Neural progenitor cell (in vitro differentiated cells): ENCODE measurements at regions not wholly inside any gene's neighbourhood (a gene's known extent, or its start where the extent isn't known, plus 50 kb on each side); places are given as distances from the start of the nearest gene placed in this dataset.

Experiments
- DNase-seq: peaks from one replicate; pipeline ENCODE4 v3.0.0-alpha.2; 2016; ENCODE audit warnings: low spot score
- H2AFZ ChIP-seq: fragments of 200-600 bp; sonication (generic); replicated peaks from 2 replicates; pipeline ENCODE4 v1.6.1; 2016; ENCODE audit warnings: antibody characterized with exemption
- H3F3A ChIP-seq: fragments of 200-600 bp; sonication (generic); 2 replicates; pipeline ENCODE4 v1.6.1; 2016; ENCODE audit warnings: antibody characterized with exemption, low read depth
- H3K27ac ChIP-seq: fragments of 200-600 bp; sonication (generic); 2 replicates; pipeline ENCODE4 v1.5.1; 2016; ENCODE audit warnings: mild to moderate bottlenecking
- H3K27me3 ChIP-seq: fragments of 200-600 bp; sonication (generic); 2 replicates; pipeline ENCODE4 v1.6.1; 2016; ENCODE audit warnings: mild to moderate bottlenecking, moderate library complexity
- H3K36me3 ChIP-seq: fragments of 200-600 bp; sonication (generic); 2 replicates; pipeline ENCODE4 v1.5.1; 2016
- H3K4me1 ChIP-seq: fragments of 200-600 bp; sonication (generic); 2 replicates; pipeline ENCODE4 v1.6.1; 2016; ENCODE audit warnings: mixed run types
- H3K4me2 ChIP-seq: fragments of 200-600 bp; sonication (generic); 2 replicates; pipeline ENCODE4 v1.6.1; 2016
- H3K4me3 ChIP-seq: fragments of 200-600 bp; sonication (generic); 2 replicates; pipeline ENCODE4 v1.5.1; 2016
- H3K79me2 ChIP-seq: fragments of 200-600 bp; sonication (generic); 2 replicates; pipeline ENCODE4 v1.6.1; 2016; ENCODE audit warnings: low read depth
- H3K9ac ChIP-seq: fragments of 200-600 bp; sonication (generic); 2 replicates; pipeline ENCODE4 v1.6.1; 2016
- H3K9me3 ChIP-seq: fragments of 200-600 bp; sonication (generic); 2 replicates; pipeline ENCODE4 v1.5.1; 2016; ENCODE audit warnings: low read depth
- H4K20me1 ChIP-seq: fragments of 200-600 bp; sonication (generic); 2 replicates; pipeline ENCODE4 v1.6.1; 2016; ENCODE audit warnings: low read depth
- H3K27ac Mint-ChIP-seq: 3 replicates; pipeline ENCODE4 v1.8.0; 2021; ENCODE audit warnings: mixed read lengths
- H3K27me3 Mint-ChIP-seq: 2 replicates; pipeline ENCODE4 v1.8.0; 2022; ENCODE audit warnings: low read depth, mild to moderate bottlenecking, inconsistent platforms, moderate library complexity, mixed read lengths; ENCODE audit not compliant: insufficient read depth
- H3K36me3 Mint-ChIP-seq: 3 replicates; pipeline ENCODE4 v1.8.0; 2021; ENCODE audit warnings: mixed read lengths
- H3K4me1 Mint-ChIP-seq: 3 replicates; pipeline ENCODE4 v1.8.0; 2021; ENCODE audit warnings: mixed read lengths
- H3K4me3 Mint-ChIP-seq: 3 replicates; pipeline ENCODE4 v1.8.0; 2021; ENCODE audit warnings: mild to moderate bottlenecking, moderate library complexity, mixed read lengths
- H3K9me3 Mint-ChIP-seq: 3 replicates; pipeline ENCODE4 v1.8.0; 2020; ENCODE audit warnings: mixed read lengths
- CTCF ChIP-seq: fragments of 200-600 bp; sonication (generic); IDR thresholded peaks from 2 replicates; pipeline ENCODE4 v1.5.1; 2017; ENCODE audit warnings: antibody characterized with exemption, mild to moderate bottlenecking
- EZH2 ChIP-seq: fragments of 200-600 bp; sonication (generic); IDR thresholded peaks from 2 replicates; pipeline ENCODE4 v1.6.1; 2017; ENCODE audit warnings: antibody characterized with exemption, mild to moderate bottlenecking, moderate library complexity
- EZH2phosphoT487 ChIP-seq: fragments of 200-600 bp; sonication (generic); IDR thresholded peaks from 2 replicates; pipeline ENCODE4 v1.6.1; 2017; ENCODE audit warnings: antibody characterized with exemption

DNA sequence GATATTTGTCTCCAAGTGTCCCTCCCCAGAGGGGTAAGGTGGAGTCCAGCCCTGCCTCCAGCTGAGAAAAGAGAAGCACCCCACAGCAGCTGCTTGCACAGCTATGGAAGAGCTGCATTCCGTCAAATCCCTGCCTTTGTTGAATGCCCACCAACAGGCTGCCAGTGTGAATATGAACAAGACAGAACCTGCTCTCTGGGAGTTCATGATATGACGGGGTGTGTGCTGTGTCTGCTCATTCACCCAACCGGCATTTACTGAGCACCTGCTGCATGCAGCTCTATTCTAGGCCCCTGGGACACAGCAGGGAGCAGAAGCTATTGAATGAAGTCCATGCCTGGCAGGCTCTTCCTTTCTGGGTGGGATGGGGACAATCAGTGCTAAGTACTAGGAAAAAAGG, 238.8 kb downstream of the GADD45G start:
- H2AFZ ChIP-seq: no peak overlapping the region
- DNase-seq: no peak
- Mint-ChIP-seq H3K36me3 (no peaks in the 10 kb centered on the region), H3K4me1 (peaks cover 23% of the 10 kb centered on the region), H3K27me3 (peaks cover 2% of the 10 kb centered on the region), H3K27ac (no peak overlapping the region), H3K9me3 (peaks cover 2% of the 10 kb centered on the region), H3K4me3 (no peak overlapping the region)
- H3K9ac ChIP-seq: no peak overlapping the region
- no peak overlapping the region for H3K27ac ChIP-seq
- H3K27me3 ChIP-seq: no peaks in the 10 kb centered on the region
- no peak overlapping the region for H3K4me2 ChIP-seq
- H3K4me1 ChIP-seq: peaks cover 6% of the 10 kb centered on the region
- H3K79me2 ChIP-seq: no peaks in the 10 kb centered on the region
- H3F3A ChIP-seq: no peaks in the 10 kb centered on the region
- no peaks in the 10 kb centered on the region for H3K36me3 ChIP-seq
- H3K4me3 ChIP-seq: no peak overlapping the region
- TF ChIP-seq EZH2 (no peak), CTCF (no peak)
- H3K9me3 ChIP-seq: no peaks in the 10 kb centered on the region
- H4K20me1 ChIP-seq: no peaks in the 10 kb centered on the region

DNA sequence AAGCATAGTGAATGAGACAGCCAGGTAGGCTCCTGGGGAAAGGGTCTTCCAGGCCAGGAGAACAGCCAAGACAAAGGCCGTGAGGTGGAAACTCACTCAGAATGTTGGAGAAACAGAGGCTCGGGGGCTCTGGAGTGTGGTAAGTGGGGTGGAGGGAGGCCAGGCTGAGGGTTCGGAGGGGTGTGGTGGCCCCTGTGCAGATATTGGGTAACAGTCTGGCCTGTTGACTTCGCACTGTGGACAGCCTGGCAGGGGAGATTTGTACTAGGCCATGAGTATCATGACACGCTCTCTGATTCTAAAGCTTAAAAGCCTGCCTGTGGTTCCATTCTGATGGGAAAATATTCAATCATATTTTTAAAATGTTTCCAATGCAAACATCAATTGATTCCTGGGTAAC, 239.3 kb downstream of the GADD45G start:
- no peak overlapping the region for H3K4me3 Mint-ChIP-seq
- Histone ChIP-seq H3K27me3 (no peaks in the 10 kb centered on the region), H3K9ac (no peak overlapping the region), H3K4me2 (no peak overlapping the region), H3K79me2 (no peaks in the 10 kb centered on the region), H3K4me1 (peaks cover 6% of the 10 kb centered on the region), H2AFZ (no peak overlapping the region), H3K4me3 (no peak overlapping the region), H3K9me3 (no peaks in the 10 kb centered on the region), H3F3A (no peaks in the 10 kb centered on the region), H3K27ac (no peak overlapping the region), H4K20me1 (no peaks in the 10 kb centered on the region), H3K36me3 (no peaks in the 10 kb centered on the region)
- H3K27ac Mint-ChIP-seq: no peak overlapping the region
- peaks cover 5% of the 10 kb centered on the region for H3K9me3 Mint-ChIP-seq
- peaks cover 4% of the 10 kb centered on the region for H3K27me3 Mint-ChIP-seq
- peaks cover 19% of the 10 kb centered on the region for H3K4me1 Mint-ChIP-seq
- TF ChIP-seq EZH2: no peak
- no peak for TF ChIP-seq EZH2phosphoT487
- no peak for TF ChIP-seq CTCF
- no peak for DNase-seq
- no peaks in the 10 kb centered on the region for H3K36me3 Mint-ChIP-seq

DNA sequence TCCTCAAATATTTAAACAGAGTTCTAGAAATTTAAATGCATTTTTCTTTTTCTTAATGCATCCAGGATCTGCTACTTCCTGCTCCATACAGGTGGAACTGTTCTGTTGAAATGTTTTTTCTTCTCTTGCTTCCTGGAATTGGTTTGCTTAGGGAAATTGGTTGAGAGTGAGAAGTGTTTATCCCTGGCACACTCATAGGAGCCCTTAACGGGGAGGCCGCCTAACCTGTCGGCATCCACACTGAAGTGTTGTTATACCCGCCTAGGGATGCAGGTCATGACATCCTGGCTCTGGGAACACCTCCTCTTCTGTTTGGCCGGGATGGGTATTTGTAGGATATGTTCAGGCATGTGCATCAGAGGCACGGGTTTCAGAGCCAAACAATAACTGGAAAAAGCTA, 239.7 kb downstream of the GADD45G start:
- Mint-ChIP-seq H3K4me3 (no peak overlapping the region), H3K36me3 (no peaks in the 10 kb centered on the region), H3K4me1 (peaks cover 15% of the 10 kb centered on the region), H3K9me3 (peaks cover 6% of the 10 kb centered on the region), H3K27ac (no peak overlapping the region), H3K27me3 (peaks cover 6% of the 10 kb centered on the region)
- no peak overlapping the region for H3K4me3 ChIP-seq
- no peaks in the 10 kb centered on the region for H3K27me3 ChIP-seq
- peaks cover 5% of the 10 kb centered on the region for H3K4me1 ChIP-seq
- H3K9me3 ChIP-seq: no peaks in the 10 kb centered on the region
- TF ChIP-seq EZH2 (no peak), CTCF (no peak), EZH2phosphoT487 (no peak)
- no peak overlapping the region for H3K4me2 ChIP-seq
- no peak overlapping the region for H2AFZ ChIP-seq
- H3K36me3 ChIP-seq: no peaks in the 10 kb centered on the region
- no peaks in the 10 kb centered on the region for H3K79me2 ChIP-seq
- no peak overlapping the region for H3K27ac ChIP-seq
- H3F3A ChIP-seq: no peaks in the 10 kb centered on the region
- H4K20me1 ChIP-seq: no peaks in the 10 kb centered on the region
- no peak for DNase-seq
- no peak overlapping the region for H3K9ac ChIP-seq

DNA sequence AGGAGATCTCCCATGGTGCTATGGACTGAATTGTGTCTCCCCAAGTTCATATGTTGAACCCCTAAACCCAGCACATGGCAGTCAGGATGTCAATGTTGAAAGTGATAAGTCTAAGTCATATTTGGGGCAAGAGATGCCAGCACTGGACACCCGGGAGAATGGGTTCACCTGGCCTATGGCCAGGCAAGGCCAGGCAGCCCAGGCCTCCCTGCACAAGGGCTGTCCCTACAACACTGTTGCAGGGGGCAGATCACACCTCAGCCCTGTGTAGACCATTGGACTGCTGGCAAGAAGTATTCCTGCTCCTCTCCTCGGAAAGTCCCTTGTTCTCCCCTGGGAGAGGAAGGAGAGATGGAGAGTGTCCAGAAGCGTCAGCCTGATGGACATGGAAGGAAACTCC, 240.5 kb downstream of the GADD45G start:
- peaks cover 9% of the 10 kb centered on the region for H3K4me1 Mint-ChIP-seq
- Histone ChIP-seq H3K4me2 (no peak overlapping the region), H2AFZ (no peak overlapping the region), H3K4me3 (no peak overlapping the region), H3K9ac (no peak overlapping the region), H4K20me1 (no peaks in the 10 kb centered on the region), H3K4me1 (no peaks in the 10 kb centered on the region), H3K9me3 (no peaks in the 10 kb centered on the region), H3K36me3 (no peaks in the 10 kb centered on the region), H3K79me2 (no peaks in the 10 kb centered on the region), H3K27ac (no peak overlapping the region), H3F3A (no peaks in the 10 kb centered on the region), H3K27me3 (no peaks in the 10 kb centered on the region)
- no peak for TF ChIP-seq CTCF
- no peak for TF ChIP-seq EZH2
- TF ChIP-seq EZH2phosphoT487: no peak
- no peak overlapping the region for H3K4me3 Mint-ChIP-seq
- DNase-seq: no peak
- peaks cover 4% of the 10 kb centered on the region for H3K27me3 Mint-ChIP-seq
- peaks cover 6% of the 10 kb centered on the region for H3K9me3 Mint-ChIP-seq
- no peaks in the 10 kb centered on the region for H3K36me3 Mint-ChIP-seq
- H3K27ac Mint-ChIP-seq: no peak overlapping the region
